Neural cell (in vitro differentiated cells): ENCODE measurements at regions not wholly inside any gene's neighbourhood (a gene's known extent, or its start where the extent isn't known, plus 50 kb on each side); places are given as distances from the start of the nearest gene placed in this dataset.

Experiments
- H2AFZ ChIP-seq: fragments of 200-600, 300-800 bp; sonication (generic), shearing (Covaris generic); 2 replicates; pipeline ENCODE4 v1.6.0; 2014; ENCODE audit warnings: low read depth, mild to moderate bottlenecking, antibody characterized with exemption, low read length, moderate library complexity
- H3F3A ChIP-seq: fragments of 200-600 bp; shearing (Covaris generic); 2 replicates; pipeline ENCODE4 v1.6.1; 2016; ENCODE audit warnings: mild to moderate bottlenecking, moderate library complexity, mixed read lengths, antibody characterized with exemption, low read length; ENCODE audit not compliant: insufficient read depth, poor library complexity, severe bottlenecking
- H3K27ac ChIP-seq: fragments of 200-600, 300-800 bp; sonication (generic), shearing (Covaris generic); 2 replicates; pipeline ENCODE4 v1.5.1; 2014; ENCODE audit warnings: mild to moderate bottlenecking, low read length, moderate library complexity
- H3K27me3 ChIP-seq: fragments of 300-800, 200-600 bp; sonication (generic), shearing (Covaris generic); 2 replicates; pipeline ENCODE4 v1.6.0; 2014; ENCODE audit warnings: mild to moderate bottlenecking, low read depth, low read length, moderate library complexity; ENCODE audit not compliant: insufficient read depth
- H3K36me3 ChIP-seq: fragments of 300-800, 200-600 bp; sonication (generic), shearing (Covaris generic); 2 replicates; pipeline ENCODE4 v1.5.1; 2014; ENCODE audit warnings: mild to moderate bottlenecking, antibody characterized with exemption, low read length, moderate library complexity; ENCODE audit not compliant: insufficient read depth
- H3K4me2 ChIP-seq: fragments of 300-800, 200-600 bp; sonication (generic), shearing (Covaris generic); 2 replicates; pipeline ENCODE4 v1.6.0; 2014; ENCODE audit warnings: mild to moderate bottlenecking, low read length
- H3K4me3 ChIP-seq: fragments of 300-800, 200-600 bp; sonication (generic), shearing (Covaris generic); 2 replicates; pipeline ENCODE4 v1.5.1; 2014; ENCODE audit warnings: mild to moderate bottlenecking, low read length, moderate library complexity
- H3K79me2 ChIP-seq: fragments of 200-600 bp; shearing (Covaris generic); replicated peaks from 2 replicates; pipeline ENCODE4 v1.6.0; 2014; ENCODE audit warnings: mild to moderate bottlenecking, low read length, moderate library complexity; ENCODE audit not compliant: insufficient read depth
- H3K9ac ChIP-seq: fragments of 300-800, 200-600 bp; sonication (generic), shearing (Covaris generic); 2 replicates; pipeline ENCODE4 v1.6.1; 2016; ENCODE audit warnings: mild to moderate bottlenecking, low read length, mixed read lengths
- H3K9me2 ChIP-seq: fragments of 200-600 bp; shearing (Covaris generic); 2 replicates; pipeline ENCODE4 v1.6.1; 2016; ENCODE audit warnings: mild to moderate bottlenecking, low read length, mixed read lengths; ENCODE audit not compliant: insufficient read depth
- H3K9me3 ChIP-seq: fragments of 200-600, 300-800 bp; sonication (generic), shearing (Covaris generic); 2 replicates; pipeline ENCODE4 v1.6.1; 2016; ENCODE audit warnings: mild to moderate bottlenecking, mixed run types, low read length, moderate library complexity, mixed read lengths
- H4K20me1 ChIP-seq: fragments of 200-600 bp; shearing (Covaris generic); 2 replicates; pipeline ENCODE4 v1.6.1; 2016; ENCODE audit warnings: mild to moderate bottlenecking, mixed run types; ENCODE audit not compliant: insufficient read depth
- CTCF ChIP-seq: fragments of 450-650 bp; IDR thresholded peaks from 2 replicates; pipeline ENCODE4 v1.5.1; 2014; ENCODE audit warnings: antibody characterized with exemption, mild to moderate bottlenecking, moderate library complexity; ENCODE audit not compliant: poor library complexity, severe bottlenecking
- EP300 ChIP-seq: fragments of 450-650 bp; conservative IDR thresholded peaks from 2 replicates; pipeline ENCODE4 v1.6.1; 2014; ENCODE audit warnings: antibody characterized with exemption, mild to moderate bottlenecking, moderate library complexity; ENCODE audit not compliant: poor library complexity, severe bottlenecking
- EZH2 ChIP-seq: fragments of 200-600, 300-800 bp; shearing (Covaris generic), sonication (generic); IDR thresholded peaks from 2 replicates; pipeline ENCODE4 v1.6.1; 2014; ENCODE audit warnings: antibody characterized with exemption, low read length, borderline replicate concordance, mild to moderate bottlenecking; ENCODE audit not compliant: insufficient read depth, poor library complexity, severe bottlenecking
- MXI1 ChIP-seq: fragments of 450-650 bp; conservative IDR thresholded peaks from 2 replicates; pipeline ENCODE4 v1.6.1; 2014; ENCODE audit warnings: antibody characterized with exemption, mild to moderate bottlenecking; ENCODE audit not compliant: poor library complexity, severe bottlenecking
- POLR2AphosphoS5 ChIP-seq: IDR thresholded peaks from 2 replicates; pipeline ENCODE4 v1.6.1; 2012
- RAD21 ChIP-seq: fragments of 450-650 bp; conservative IDR thresholded peaks from 2 replicates; pipeline ENCODE4 v1.6.1; 2014; ENCODE audit warnings: antibody characterized with exemption, mild to moderate bottlenecking, moderate library complexity
- SMC3 ChIP-seq: fragments of 450-650 bp; conservative IDR thresholded peaks from 2 replicates; pipeline ENCODE4 v1.6.1; 2014; ENCODE audit warnings: antibody characterized with exemption, mild to moderate bottlenecking, moderate library complexity; ENCODE audit not compliant: poor library complexity
- TAF1 ChIP-seq: IDR thresholded peaks from 2 replicates; pipeline ENCODE4 v1.6.1; 2012; ENCODE audit warnings: low read depth
- TF ChIP-seq, protein P1 (sequence below): IDR thresholded peaks from 2 replicates; pipeline ENCODE4 v1.6.1; 2012; ENCODE audit warnings: borderline replicate concordance

GRCh38 chr2:187214306-187214705 is 233.7 kb downstream of the CALCRL start:
- no peak overlapping the region for H3K4me3 ChIP-seq
- no peaks in the 10 kb centered on the region for H3F3A ChIP-seq
- no peaks in the 10 kb centered on the region for H3K79me2 ChIP-seq
- H3K27me3 ChIP-seq, result no peaks in the 10 kb centered on the region
- no peaks in the 10 kb centered on the region for H3K36me3 ChIP-seq
- no peaks in the 10 kb centered on the region for H4K20me1 ChIP-seq
- no peaks in the 10 kb centered on the region for H3K9me3 ChIP-seq
- H2AFZ ChIP-seq, result no peak overlapping the region
- no peak overlapping the region for H3K27ac ChIP-seq
- no peak for TF ChIP-seq SMC3
- TF ChIP-seq MXI1, result no peak
- TF ChIP-seq, protein P1, sequence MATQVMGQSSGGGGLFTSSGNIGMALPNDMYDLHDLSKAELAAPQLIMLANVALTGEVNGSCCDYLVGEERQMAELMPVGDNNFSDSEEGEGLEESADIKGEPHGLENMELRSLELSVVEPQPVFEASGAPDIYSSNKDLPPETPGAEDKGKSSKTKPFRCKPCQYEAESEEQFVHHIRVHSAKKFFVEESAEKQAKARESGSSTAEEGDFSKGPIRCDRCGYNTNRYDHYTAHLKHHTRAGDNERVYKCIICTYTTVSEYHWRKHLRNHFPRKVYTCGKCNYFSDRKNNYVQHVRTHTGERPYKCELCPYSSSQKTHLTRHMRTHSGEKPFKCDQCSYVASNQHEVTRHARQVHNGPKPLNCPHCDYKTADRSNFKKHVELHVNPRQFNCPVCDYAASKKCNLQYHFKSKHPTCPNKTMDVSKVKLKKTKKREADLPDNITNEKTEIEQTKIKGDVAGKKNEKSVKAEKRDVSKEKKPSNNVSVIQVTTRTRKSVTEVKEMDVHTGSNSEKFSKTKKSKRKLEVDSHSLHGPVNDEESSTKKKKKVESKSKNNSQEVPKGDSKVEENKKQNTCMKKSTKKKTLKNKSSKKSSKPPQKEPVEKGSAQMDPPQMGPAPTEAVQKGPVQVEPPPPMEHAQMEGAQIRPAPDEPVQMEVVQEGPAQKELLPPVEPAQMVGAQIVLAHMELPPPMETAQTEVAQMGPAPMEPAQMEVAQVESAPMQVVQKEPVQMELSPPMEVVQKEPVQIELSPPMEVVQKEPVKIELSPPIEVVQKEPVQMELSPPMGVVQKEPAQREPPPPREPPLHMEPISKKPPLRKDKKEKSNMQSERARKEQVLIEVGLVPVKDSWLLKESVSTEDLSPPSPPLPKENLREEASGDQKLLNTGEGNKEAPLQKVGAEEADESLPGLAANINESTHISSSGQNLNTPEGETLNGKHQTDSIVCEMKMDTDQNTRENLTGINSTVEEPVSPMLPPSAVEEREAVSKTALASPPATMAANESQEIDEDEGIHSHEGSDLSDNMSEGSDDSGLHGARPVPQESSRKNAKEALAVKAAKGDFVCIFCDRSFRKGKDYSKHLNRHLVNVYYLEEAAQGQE, result no peak
- no peak for TF ChIP-seq RAD21
- TF ChIP-seq EZH2, result no peak
- no peak for TF ChIP-seq TAF1
- TF ChIP-seq EP300, result no peak
- TF ChIP-seq POLR2AphosphoS5, result no peak
- TF ChIP-seq CTCF, result no peak
- H3K9me2 ChIP-seq, result no peaks in the 10 kb centered on the region
- no peak overlapping the region for H3K9ac ChIP-seq
- no peak overlapping the region for H3K4me2 ChIP-seq

- no peak overlapping the region for H3K9ac ChIP-seq
- H3K79me2 ChIP-seq, result no peaks in the 10 kb centered on the region
- TF ChIP-seq MXI1 (no peak), CTCF (no peak), EP300 (no peak), RAD21 (no peak), EZH2 (no peak), TAF1 (no peak), POLR2AphosphoS5 (no peak), SMC3 (no peak)
- TF ChIP-seq, protein P1, result no peak
- H3K4me3 ChIP-seq, result no peak overlapping the region
- H2AFZ ChIP-seq, result no peak overlapping the region
- H3K9me3 ChIP-seq, result no peaks in the 10 kb centered on the region
- H3K27me3 ChIP-seq, result no peaks in the 10 kb centered on the region
- no peaks in the 10 kb centered on the region for H3K36me3 ChIP-seq
- H3K9me2 ChIP-seq, result no peaks in the 10 kb centered on the region
- H4K20me1 ChIP-seq, result no peaks in the 10 kb centered on the region
- H3F3A ChIP-seq, result no peaks in the 10 kb centered on the region
- no peak overlapping the region for H3K27ac ChIP-seq
- H3K4me2 ChIP-seq, result no peak overlapping the region
Measured at GRCh38 chr2:187213798-187214197, 234.3 kb downstream of the CALCRL start.
